ENCODE measurements at regions not wholly inside any gene's neighbourhood (a gene's known extent, or its start where the extent isn't known, plus 50 kb on each side); places are given as distances from the start of the nearest gene placed in this dataset.

DNA sequence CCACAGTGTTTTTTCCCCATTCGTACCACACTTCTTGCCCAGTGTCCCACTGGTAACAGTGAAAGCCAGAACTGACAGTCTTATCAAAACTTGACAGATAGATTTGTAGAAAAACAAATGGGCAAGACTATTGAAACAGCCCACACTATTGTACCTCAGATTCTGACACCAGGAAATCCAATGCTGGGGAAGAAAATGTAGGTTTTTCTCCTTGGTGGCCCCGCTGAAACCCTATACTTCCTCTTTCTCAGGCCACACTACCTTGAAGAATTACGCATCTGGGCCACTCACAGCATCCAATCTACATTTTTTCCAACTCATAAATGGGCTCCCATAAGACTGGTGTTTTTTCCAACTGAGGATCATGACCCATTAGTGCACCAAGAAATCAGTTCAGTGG lies 90.9 kb upstream of the HDDC2 start:
- intact Hi-C loops (cut with micrococcal nuclease), result no loop called here
- 0% methylated on average over 1 of the region's 3 CpGs for WGBS (ENCODE audit: insufficient coverage)
- H3K4me1 ChIP-seq (ENCODE audit: control insufficient read depth in 1 of 2, insufficient read depth in 2 of 2, low read length in 2 of 2), result no peaks in the 10 kb centered on the region

DNA sequence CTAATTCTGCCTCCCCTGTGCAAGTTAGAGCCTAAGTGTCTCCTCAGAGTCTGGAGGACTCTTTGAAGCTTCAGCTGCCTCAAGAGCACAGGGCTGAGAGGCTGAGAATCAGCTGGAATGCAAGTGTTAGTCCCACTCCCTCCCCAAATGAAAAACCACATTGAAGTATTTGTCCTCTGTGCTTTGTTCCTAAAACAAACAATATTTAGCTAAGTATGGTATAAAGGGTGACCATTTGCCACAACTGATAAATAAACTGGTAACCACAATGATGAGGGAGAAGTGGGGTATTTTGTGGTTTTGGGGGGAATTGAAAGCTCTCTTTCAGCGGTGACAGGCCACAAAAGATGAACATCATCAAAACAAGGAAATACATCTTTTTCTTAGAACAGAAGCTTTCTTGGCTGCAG lies 91.7 kb upstream of the HDDC2 start:
- Mint-ChIP-seq H3K4me3 (peak overlapping the region in 1 of 2 donors; percentile 39), H3K27ac (no peak overlapping the region), H3K36me3 (no peaks in the 10 kb centered on the region), H3K27me3 (ENCODE audit: low read depth in 3 of 3) (peaks cover 0 to 13% (median 12%) of the 10 kb centered on the region in 3 donors), H3K9me3 (peaks cover 6 to 19% (median 10%) of the 10 kb centered on the region in 7 donors), H3K4me1 (peaks cover 3% of the 10 kb centered on the region)
- Histone ChIP-seq H3K9me3 (replicated peaks in 1 of 2; ENCODE audit: control insufficient read depth in 1 of 2, insufficient read depth in 1 of 2, low read length in 2 of 2) (peaks cover 0 to 8% of the 10 kb centered on the region in 2 donors), H3K4me2 (replicated peaks; ENCODE audit: extremely low read depth, low read length, poor library complexity, severe bottlenecking) (no peak overlapping the region), H3K27ac (ENCODE audit: low read depth in 1 of 2, low read length in 2 of 2) (no peak overlapping the region), H3K9ac (ENCODE audit: insufficient read depth, low read length, poor library complexity, severe bottlenecking) (no peak overlapping the region), H4K20me1 (ENCODE audit: insufficient read depth, low read length) (no peaks in the 10 kb centered on the region), H2AFZ (ENCODE audit: insufficient read depth, low read depth, low read length, poor library complexity, severe bottlenecking) (no peak overlapping the region), H3K36me3 (replicated peaks in 1 of 2; ENCODE audit: control insufficient read depth in 1 of 2, insufficient read depth in 2 of 2, low read length in 2 of 2) (no peaks in the 10 kb centered on the region), H3K4me1 (ENCODE audit: control insufficient read depth in 1 of 2, insufficient read depth in 2 of 2, low read length in 2 of 2) (no peaks in the 10 kb centered on the region), H3K79me2 (ENCODE audit: insufficient read depth, low read length) (no peaks in the 10 kb centered on the region), H3K27me3 (ENCODE audit: control insufficient read depth in 2 of 2, insufficient read depth in 2 of 2, low read length in 2 of 2) (peaks cover 0 to 10% of the 10 kb centered on the region in 2 donors), H3K4me3 (replicated peaks in 1 of 3; ENCODE audit: low read depth in 2 of 3, low read length in 3 of 3) (no peak overlapping the region)
- DNase-seq, result no peak
- TF ChIP-seq, protein P1, sequence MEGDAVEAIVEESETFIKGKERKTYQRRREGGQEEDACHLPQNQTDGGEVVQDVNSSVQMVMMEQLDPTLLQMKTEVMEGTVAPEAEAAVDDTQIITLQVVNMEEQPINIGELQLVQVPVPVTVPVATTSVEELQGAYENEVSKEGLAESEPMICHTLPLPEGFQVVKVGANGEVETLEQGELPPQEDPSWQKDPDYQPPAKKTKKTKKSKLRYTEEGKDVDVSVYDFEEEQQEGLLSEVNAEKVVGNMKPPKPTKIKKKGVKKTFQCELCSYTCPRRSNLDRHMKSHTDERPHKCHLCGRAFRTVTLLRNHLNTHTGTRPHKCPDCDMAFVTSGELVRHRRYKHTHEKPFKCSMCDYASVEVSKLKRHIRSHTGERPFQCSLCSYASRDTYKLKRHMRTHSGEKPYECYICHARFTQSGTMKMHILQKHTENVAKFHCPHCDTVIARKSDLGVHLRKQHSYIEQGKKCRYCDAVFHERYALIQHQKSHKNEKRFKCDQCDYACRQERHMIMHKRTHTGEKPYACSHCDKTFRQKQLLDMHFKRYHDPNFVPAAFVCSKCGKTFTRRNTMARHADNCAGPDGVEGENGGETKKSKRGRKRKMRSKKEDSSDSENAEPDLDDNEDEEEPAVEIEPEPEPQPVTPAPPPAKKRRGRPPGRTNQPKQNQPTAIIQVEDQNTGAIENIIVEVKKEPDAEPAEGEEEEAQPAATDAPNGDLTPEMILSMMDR (IDR thresholded peaks at IDR 0.05), result no peak
- no CpG with 5 or more reads among the region's 1 CpG for WGBS (ENCODE audit: insufficient coverage)
- intact Hi-C loops (cut with micrococcal nuclease), result no loop called here

More for the DNA sequence above, 90.9 kb upstream of the HDDC2 start:
- H4K20me1 ChIP-seq (ENCODE audit: insufficient read depth, low read length), result no peaks in the 10 kb centered on the region
- no peak overlapping the region for H2AFZ ChIP-seq (ENCODE audit: insufficient read depth, low read depth, low read length, poor library complexity, severe bottlenecking)
- Mint-ChIP-seq H3K36me3 (no peaks in the 10 kb centered on the region), H3K4me3 (no peak overlapping the region), H3K9me3 (peaks cover 3 to 15% (median 10%) of the 10 kb centered on the region in 7 donors), H3K27me3 (ENCODE audit: low read depth in 3 of 3) (peaks cover 0 to 13% (median 12%) of the 10 kb centered on the region in 3 donors), H3K27ac (no peak overlapping the region), H3K4me1 (peaks cover 3% of the 10 kb centered on the region)
- H3K4me2 ChIP-seq (replicated peaks; ENCODE audit: extremely low read depth, low read length, poor library complexity, severe bottlenecking), result no peak overlapping the region
- H3K27me3 ChIP-seq (ENCODE audit: control insufficient read depth in 2 of 2, insufficient read depth in 2 of 2, low read length in 2 of 2), result peaks cover 0 to 10% of the 10 kb centered on the region in 2 donors
- H3K4me3 ChIP-seq (replicated peaks in 1 of 3; ENCODE audit: low read depth in 2 of 3, low read length in 3 of 3), result no peak overlapping the region
- H3K9me3 ChIP-seq (replicated peaks in 1 of 2; ENCODE audit: control insufficient read depth in 1 of 2, insufficient read depth in 1 of 2, low read length in 2 of 2), result peaks cover 0 to 8% of the 10 kb centered on the region in 2 donors
- no peak overlapping the region for H3K9ac ChIP-seq (ENCODE audit: insufficient read depth, low read length, poor library complexity, severe bottlenecking)
- TF ChIP-seq, protein P1 (IDR thresholded peaks at IDR 0.05), result no peak
- no peak overlapping the region for H3K27ac ChIP-seq (ENCODE audit: low read depth in 1 of 2, low read length in 2 of 2)
- no peaks in the 10 kb centered on the region for H3K36me3 ChIP-seq (replicated peaks in 1 of 2; ENCODE audit: control insufficient read depth in 1 of 2, insufficient read depth in 2 of 2, low read length in 2 of 2)
- H3K79me2 ChIP-seq (ENCODE audit: insufficient read depth, low read length), result no peaks in the 10 kb centered on the region
- no peak for DNase-seq
